Cardiac muscle cell (in vitro differentiated cells and primary cell): ENCODE measurements at regions not wholly inside any gene's neighbourhood (a gene's known extent, or its start where the extent isn't known, plus 50 kb on each side); places are given as distances from the start of the nearest gene placed in this dataset.

Experiments
- DNase-seq, 2 donors: peaks; one replicate each; pipeline versions ENCODE4 v3.0.0 to v3.0.0-alpha.2; 2010 to 2017; ENCODE audit warnings: low read depth in 1 of 2, low spot score in 1 of 2
- H3K27ac ChIP-seq: fragments of 200-600 bp; sonication (generic); 2 replicates; pipeline ENCODE4 v1.5.1; 2016
- H3K27me3 ChIP-seq: fragments of 200-600 bp; sonication (generic); 2 replicates; pipeline ENCODE4 v1.6.0; 2016; ENCODE audit warnings: control low read depth
- H3K36me3 ChIP-seq: fragments of 200-600 bp; sonication (generic); 2 replicates; pipeline ENCODE4 v1.5.1; 2016; ENCODE audit warnings: control low read depth
- H3K4me1 ChIP-seq: fragments of 200-600 bp; sonication (generic); 2 replicates; pipeline ENCODE4 v1.8.1; 2017; ENCODE audit warnings: low read depth, mild to moderate bottlenecking, mixed run types
- H3K4me3 ChIP-seq: fragments of 200-600 bp; sonication (generic); 2 replicates; pipeline ENCODE4 v1.5.1; 2016; ENCODE audit warnings: mild to moderate bottlenecking
- H3K9me3 ChIP-seq: fragments of 200-600 bp; sonication (generic); 2 replicates; pipeline ENCODE4 v1.5.1; 2017; ENCODE audit warnings: low read depth, mild to moderate bottlenecking, control low read depth
- CTCF ChIP-seq: IDR thresholded peaks from 2 replicates; pipeline ENCODE4 v1.5.1; 2012; ENCODE audit warnings: low read depth, mild to moderate bottlenecking, low read length

GRCh38 chr6:84877515-84878210 lies 113.3 kb upstream of the TBX18 start:
- no peak overlapping the region for H3K27ac ChIP-seq
- no peaks in the 10 kb centered on the region for H3K27me3 ChIP-seq
- no peak for DNase-seq
- TF ChIP-seq CTCF, result no peak
- no peaks in the 10 kb centered on the region for H3K36me3 ChIP-seq
- no peak overlapping the region for H3K4me3 ChIP-seq
- H3K9me3 ChIP-seq, result no peaks in the 10 kb centered on the region
- H3K4me1 ChIP-seq, result no peaks in the 10 kb centered on the region

DNA sequence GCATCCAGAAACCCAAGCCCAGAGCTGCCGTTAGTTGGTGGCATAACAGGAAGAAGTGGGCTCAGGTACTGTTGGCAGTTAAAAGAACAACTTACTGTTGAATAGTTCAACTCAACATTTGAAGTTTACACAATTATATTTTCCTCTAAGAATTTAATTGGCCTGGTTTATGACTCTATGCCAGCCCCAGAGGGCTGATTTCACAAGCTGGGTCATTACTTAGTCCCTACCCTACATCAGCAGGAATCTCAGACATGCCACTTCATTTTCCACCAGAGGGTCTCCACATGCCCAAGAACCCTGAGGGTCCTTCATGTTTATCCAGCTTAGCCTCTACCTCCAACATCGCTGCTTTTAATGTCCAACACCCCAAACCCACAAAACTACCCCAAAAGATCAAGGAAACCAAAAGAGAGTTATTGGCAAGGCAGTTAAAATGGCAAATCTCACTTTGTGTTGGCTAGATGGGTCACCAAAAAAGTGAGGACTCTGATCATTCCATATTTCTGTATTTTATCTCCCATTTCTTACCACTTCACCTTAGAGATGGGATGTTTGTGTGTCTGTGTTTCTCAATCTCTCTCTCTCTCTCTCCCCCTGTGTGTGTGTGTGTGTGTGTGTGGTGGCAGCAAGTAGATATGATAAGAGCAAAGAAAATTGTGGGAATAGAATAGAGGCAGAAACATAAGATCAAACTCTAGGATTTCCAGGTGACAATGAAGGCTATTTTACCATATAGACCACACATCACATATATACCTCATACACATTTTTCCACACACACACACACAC lies 112.5 kb upstream of the TBX18 start:
- Histone ChIP-seq H3K4me3 (no peak overlapping the region), H3K9me3 (no peaks in the 10 kb centered on the region), H3K27ac (no peak overlapping the region), H3K36me3 (no peaks in the 10 kb centered on the region), H3K27me3 (no peaks in the 10 kb centered on the region), H3K4me1 (no peaks in the 10 kb centered on the region)
- no peak for DNase-seq
- no peak for TF ChIP-seq CTCF

- H3K36me3 ChIP-seq, result no peaks in the 10 kb centered on the region
- H3K4me1 ChIP-seq, result no peaks in the 10 kb centered on the region
- peak in 1 of 2 donors; percentile 71 for DNase-seq
- H3K9me3 ChIP-seq, result no peaks in the 10 kb centered on the region
- no peaks in the 10 kb centered on the region for H3K27me3 ChIP-seq
- no peak for TF ChIP-seq CTCF
- H3K4me3 ChIP-seq, result no peak overlapping the region
- no peak overlapping the region for H3K27ac ChIP-seq
These were observed 108.8 kb upstream of the TBX18 start for GRCh38 chr6:84872996-84873723.

DNA sequence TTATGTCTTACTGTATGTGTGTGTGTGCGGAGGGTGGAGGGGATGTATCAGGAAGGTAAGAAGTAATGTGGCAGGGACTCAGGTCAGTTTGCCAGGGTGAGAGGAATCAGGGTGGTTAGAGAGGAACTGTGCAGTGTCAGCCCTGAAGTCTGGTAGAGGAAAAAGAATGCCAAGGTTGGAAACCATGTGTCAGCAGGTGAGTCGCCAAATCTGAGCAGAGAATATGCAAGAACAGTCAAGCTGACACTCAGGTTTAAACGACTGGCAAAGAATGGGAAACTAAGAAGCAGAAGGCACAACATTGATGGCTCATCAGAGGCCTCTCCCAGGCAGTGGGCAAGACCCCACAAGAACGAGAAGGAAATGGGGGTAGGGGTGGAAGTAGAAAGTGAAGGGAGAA lies 107.5 kb upstream of the TBX18 start:
- no peak overlapping the region for H3K27ac ChIP-seq
- no peaks in the 10 kb centered on the region for H3K36me3 ChIP-seq
- no peak overlapping the region for H3K4me3 ChIP-seq
- H3K27me3 ChIP-seq, result no peaks in the 10 kb centered on the region
- H3K9me3 ChIP-seq, result no peaks in the 10 kb centered on the region
- no peak for DNase-seq
- no peaks in the 10 kb centered on the region for H3K4me1 ChIP-seq
- TF ChIP-seq CTCF, result no peak

DNA sequence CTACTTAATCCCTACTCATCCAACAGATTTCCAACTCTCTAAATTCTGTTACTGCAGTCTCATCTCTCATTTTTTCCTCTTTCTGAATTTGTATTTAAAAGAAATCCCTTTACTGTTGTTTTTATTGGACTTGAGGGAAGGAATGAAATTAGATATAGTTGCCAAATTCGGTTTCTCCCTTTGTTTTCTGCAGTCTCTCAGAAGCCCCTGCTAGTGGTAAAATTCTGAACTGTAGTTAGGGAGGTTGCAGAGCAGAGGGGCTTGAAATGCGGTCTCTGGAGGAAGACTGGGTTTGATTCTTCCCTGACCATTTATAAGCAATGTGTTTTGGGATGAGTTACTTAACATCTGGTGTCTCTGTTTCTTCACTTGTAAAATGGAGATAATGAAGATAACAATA lies 106.3 kb upstream of the TBX18 start:
- Histone ChIP-seq H3K9me3 (no peaks in the 10 kb centered on the region), H3K36me3 (no peaks in the 10 kb centered on the region), H3K4me1 (no peaks in the 10 kb centered on the region), H3K4me3 (no peak overlapping the region), H3K27ac (no peak overlapping the region), H3K27me3 (no peaks in the 10 kb centered on the region)
- TF ChIP-seq CTCF, result no peak
- DNase-seq, result no peak
